ENCODE measurements at regions not wholly inside any gene's neighbourhood (a gene's known extent, or its start where the extent isn't known, plus 50 kb on each side); places are given as distances from the start of the nearest gene placed in this dataset.

DNA sequence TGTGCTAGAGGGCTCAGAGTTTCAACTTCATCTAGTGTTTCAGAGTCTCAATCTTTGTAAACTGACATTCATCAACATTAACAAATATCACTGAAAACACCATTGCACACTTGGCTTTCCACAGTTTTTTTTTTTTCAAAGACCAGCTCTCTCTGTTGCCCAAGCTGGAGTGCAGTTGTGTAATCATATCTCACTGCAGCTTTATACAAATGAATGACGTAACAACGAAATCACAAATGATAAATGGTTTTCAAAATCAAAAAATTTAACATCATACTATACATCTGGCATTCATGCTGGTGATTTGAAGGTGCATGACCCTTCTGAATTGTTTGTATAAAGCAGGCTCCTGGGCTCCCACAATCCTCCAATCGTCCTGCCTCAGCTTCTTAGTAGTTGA, 248.0 kb upstream of the TMTC4 start:
- TF ChIP-seq EZH2 (IDR thresholded peaks at IDR 0.05; ENCODE audit: low read length), result no peak
- TF ChIP-seq, protein P1, sequence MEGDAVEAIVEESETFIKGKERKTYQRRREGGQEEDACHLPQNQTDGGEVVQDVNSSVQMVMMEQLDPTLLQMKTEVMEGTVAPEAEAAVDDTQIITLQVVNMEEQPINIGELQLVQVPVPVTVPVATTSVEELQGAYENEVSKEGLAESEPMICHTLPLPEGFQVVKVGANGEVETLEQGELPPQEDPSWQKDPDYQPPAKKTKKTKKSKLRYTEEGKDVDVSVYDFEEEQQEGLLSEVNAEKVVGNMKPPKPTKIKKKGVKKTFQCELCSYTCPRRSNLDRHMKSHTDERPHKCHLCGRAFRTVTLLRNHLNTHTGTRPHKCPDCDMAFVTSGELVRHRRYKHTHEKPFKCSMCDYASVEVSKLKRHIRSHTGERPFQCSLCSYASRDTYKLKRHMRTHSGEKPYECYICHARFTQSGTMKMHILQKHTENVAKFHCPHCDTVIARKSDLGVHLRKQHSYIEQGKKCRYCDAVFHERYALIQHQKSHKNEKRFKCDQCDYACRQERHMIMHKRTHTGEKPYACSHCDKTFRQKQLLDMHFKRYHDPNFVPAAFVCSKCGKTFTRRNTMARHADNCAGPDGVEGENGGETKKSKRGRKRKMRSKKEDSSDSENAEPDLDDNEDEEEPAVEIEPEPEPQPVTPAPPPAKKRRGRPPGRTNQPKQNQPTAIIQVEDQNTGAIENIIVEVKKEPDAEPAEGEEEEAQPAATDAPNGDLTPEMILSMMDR (optimal IDR thresholded peaks at IDR 0.05 in 1 of 3, IDR thresholded peaks at IDR 0.05 in 1 of 3, conservative IDR thresholded peaks at IDR 0.05 in 1 of 3; ENCODE audit: extremely low read depth in 1 of 3, insufficient read depth in 2 of 3, low read length in 3 of 3), result no peak
